K562 (cell line): ENCODE measurements at regions not wholly inside any gene's neighbourhood (a gene's known extent, or its start where the extent isn't known, plus 50 kb on each side); places are given as distances from the start of the nearest gene placed in this dataset.

Experiments
- ATAC-seq: fragments of 200-7000 bp; cut with Tn5 transposase; 3 replicates; pipeline ENCODE4 v1.9.1; 2020; ENCODE audit warnings: moderate library complexity
- BruUV-seq: library from RNA; stranded (reverse); fragments of 400-500 nt; replicated peaks from 2 replicates; lab custom pipeline; 2021; lab: Mats Ljungman, UMichigan
- CTCF ChIA-PET: fragments of 300-600 bp; formaldehyde crosslinking; extraction: SDS; loops from one replicate; lab custom pipeline; 2021; ENCODE audit warnings: low intra/inter-chr PET ratio; lab: Yijun Ruan, JAX
- POLR2A ChIA-PET: fragments of 300-600, 350-650 bp; sonication (Branson Sonifier 250); formaldehyde crosslinking; extraction: SDS; loops from one replicate; lab custom pipeline; 2021; ENCODE audit warnings: antibody characterized with exemption, inconsistent platforms; lab: Yijun Ruan, JAX
- DNase-seq, 4 experiments: peaks; one replicate each; pipeline versions ENCODE4 v3.0.0 to v3.0.0-alpha.2; 2011 to 2018; ENCODE audit warnings: low spot score in 3 of 4, mixed read lengths in 3 of 4; ENCODE audit errors: extremely low read depth in 1 of 4
- FAIRE-seq: peaks from 2 replicates; lab custom pipeline; 2011; peaks lifted over from hg19 to GRCh38; lab: Jason Lieb, UNC
- H2AFZ ChIP-seq: 2 replicates; pipeline ENCODE4 v1.6.0; 2011; ENCODE audit warnings: low read depth, low read length, control low read depth, inconsistent platforms
- H3K27ac ChIP-seq: fragments of 200-600 bp; 3 replicates; pipeline ENCODE4 v1.8.0; 2011; ENCODE audit warnings: low read depth, mild to moderate bottlenecking, control low read depth, inconsistent platforms, low read length, moderate library complexity, mixed read lengths; ENCODE audit errors: extremely low read depth
- H3K27me3 ChIP-seq, 2 experiments: fragments of 300-600 bp in 1 of 2; 2 replicates in 1 of 2; 3 replicates in 1 of 2; pipeline versions ENCODE4 v1.6.0 to v1.8.0; 2011; ENCODE audit warnings: inconsistent platforms in 2 of 2, low read length in 2 of 2, mild to moderate bottlenecking in 1 of 2, mixed read lengths in 1 of 2, moderate library complexity in 1 of 2; ENCODE audit not compliant: control insufficient read depth in 2 of 2, insufficient read depth in 2 of 2
- H3K36me3 ChIP-seq: fragments of 300-600 bp; 3 replicates; pipeline ENCODE4 v1.8.0; 2011; ENCODE audit warnings: mild to moderate bottlenecking, low read length, inconsistent platforms; ENCODE audit not compliant: control insufficient read depth, insufficient read depth
- H3K4me1 ChIP-seq, 2 experiments: fragments of 200-600 bp in 1 of 2; replicated peaks in 1 of 2; 2 replicates in 1 of 2; 3 replicates in 1 of 2; pipeline versions ENCODE4 v1.5.1 to v1.8.0; 2011; ENCODE audit warnings: inconsistent platforms in 2 of 2, low read length in 2 of 2, mild to moderate bottlenecking in 1 of 2, mixed read lengths in 1 of 2, moderate library complexity in 1 of 2; ENCODE audit not compliant: control insufficient read depth in 2 of 2, insufficient read depth in 2 of 2
- H3K4me2 ChIP-seq: 2 replicates; pipeline ENCODE4 v1.6.1; 2011; ENCODE audit warnings: low read length, control low read depth, inconsistent platforms, mixed read lengths; ENCODE audit not compliant: insufficient read depth
- H3K4me3 ChIP-seq: fragments of 200-600 bp; sonication (generic), shearing (Covaris generic); 2 replicates; pipeline ENCODE4 v1.5.1; 2016; ENCODE audit warnings: control low read depth, inconsistent platforms
- H3K79me2 ChIP-seq: fragments of 200-600 bp; 3 replicates; pipeline ENCODE4 v1.8.0; 2011; ENCODE audit warnings: low read length, inconsistent platforms; ENCODE audit not compliant: control insufficient read depth, insufficient read depth
- H3K9ac ChIP-seq, 2 experiments: 2 replicates each; pipeline versions ENCODE4 v1.6.0 to v1.6.1; 2011; ENCODE audit warnings: low read depth in 2 of 2, low read length in 2 of 2, control low read depth in 1 of 2, inconsistent platforms in 1 of 2, mild to moderate bottlenecking in 1 of 2, mixed read lengths in 1 of 2; ENCODE audit not compliant: insufficient read depth in 1 of 2
- H3K9me1 ChIP-seq: one replicate; pipeline ENCODE4 v1.6.0; 2011; ENCODE audit warnings: inconsistent platforms, mild to moderate bottlenecking, low read length, moderate library complexity; ENCODE audit not compliant: control insufficient read depth, insufficient read depth
- H3K9me3 ChIP-seq: replicated peaks from 2 replicates; pipeline ENCODE4 v1.5.1; 2011; ENCODE audit warnings: low read depth, low read length, inconsistent platforms; ENCODE audit not compliant: control insufficient read depth, insufficient read depth
- H4K20me1 ChIP-seq: replicated peaks from 2 replicates; pipeline ENCODE4 v1.6.1; 2011; ENCODE audit warnings: low read length, inconsistent platforms, mixed read lengths; ENCODE audit not compliant: control insufficient read depth, insufficient read depth
- ARID4B ChIP-seq: sonication (generic); formaldehyde crosslinking; IDR thresholded peaks from 2 replicates; pipeline ENCODE4 v1.8.0; 2022; ENCODE audit warnings: mild to moderate bottlenecking, missing genetic modification reagents
- BRD4 ChIP-seq: fragments of 200-600 bp; sonication (generic); IDR thresholded peaks from 2 replicates; pipeline ENCODE4 v1.6.1; 2017; ENCODE audit warnings: inconsistent platforms
- HEY1 ChIP-seq: fragments of 250-450 bp; sonication (Bioruptor Pico); IDR thresholded peaks from 2 replicates; pipeline ENCODE4 v1.5.0; 2020; ENCODE audit warnings: mild to moderate bottlenecking, moderate library complexity, borderline replicate concordance
- MXD1 ChIP-seq: fragments of 250-450 bp; sonication (Bioruptor Pico); IDR thresholded peaks from 2 replicates; pipeline ENCODE4 v1.8.0; 2021; ENCODE audit warnings: borderline replicate concordance, mild to moderate bottlenecking, moderate library complexity; ENCODE audit not compliant: poor library complexity, severe bottlenecking
- NCOA2 ChIP-seq, 2 experiments: fragments of 450-650 bp; IDR thresholded peaks; 2 replicates each; pipeline ENCODE4 v1.6.1; 2018; ENCODE audit warnings: mild to moderate bottlenecking in 2 of 2, moderate library complexity in 1 of 2; ENCODE audit not compliant: partially characterized antibody in 2 of 2
- ZMIZ1 ChIP-seq, 2 experiments: fragments of 150-350 bp in 1 of 2; IDR thresholded peaks; 2 replicates each; pipeline ENCODE4 v1.6.1; 2012 to 2016; ENCODE audit warnings: low read depth in 2 of 2, low read length in 2 of 2, mild to moderate bottlenecking in 1 of 2, moderate library complexity in 1 of 2
- ZNF146 ChIP-seq: IDR thresholded peaks from one replicate; pipeline ENCODE4 v1.6.1; 2018; ENCODE audit warnings: missing compliant biosample characterization; ENCODE audit not compliant: unreplicated experiment
- ZNF239 ChIP-seq: fragments of 250-450 bp; sonication (Bioruptor Pico); IDR thresholded peaks from 2 replicates; pipeline ENCODE4 v1.4.0; 2020; ENCODE audit warnings: mild to moderate bottlenecking
- ZNF785 ChIP-seq: fragments of 250-450 bp; sonication (Bioruptor Pico); IDR thresholded peaks from 2 replicates; pipeline ENCODE4 v1.4.0; 2020; ENCODE audit warnings: mild to moderate bottlenecking
- WGBS: fragments of 100-300 bp; shearing (Covaris generic); methylation state at CpG from one replicate; pipeline ENCODE4 v1.1.6; 2016; ENCODE audit warnings: low coverage, mixed read lengths; ENCODE audit not compliant: insufficient coverage; ENCODE audit errors: missing lambda C conversion rate; 5-methylcytosine and 5-hydroxymethylcytosine counted together
- in situ Hi-C: fragments of 300-500 bp; cut with MboI; formaldehyde crosslinking; loops from 4 replicates; pipeline ENCODE4 v1.15.0; 2018; ENCODE audit warnings: inconsistent platforms, mixed read lengths
- intact Hi-C: fragments of 100-400 bp; cut with micrococcal nuclease; formaldehyde crosslinking; loops from 2 replicates; pipeline ENCODE4 v1.14.2; 2022

GRCh38 chr13:24087605-24088225 lies 72.8 kb upstream of the SPATA13 start:
- no peak for ATAC-seq
- CTCF ChIA-PET: no interaction called here
- peaks cover 2 to 10% of the 10 kb centered on the region in 2 experiments; a peak in 3 of 5 replicates for H3K27me3 ChIP-seq

More at GRCh38 chr13:24087605-24088225, 72.8 kb upstream of the SPATA13 start:
- POLR2A ChIA-PET: no interaction called here
- Histone ChIP-seq H3K27ac (no peak overlapping the region), H3K9ac (no peak overlapping the region; a peak in 1 of 4 replicates), H3K9me3 (no peaks in the 10 kb centered on the region), H3K4me3 (no peak overlapping the region), H4K20me1 (no peaks in the 10 kb centered on the region), H3K4me2 (no peak overlapping the region)
- FAIRE-seq: no peak
- TF ChIP-seq ZMIZ1 (IDR thresholded peaks at IDR 0.05; ENCODE audit: low read depth in 2 of 2, low read length in 2 of 2) (no peak), ARID4B (CRISPR knock-in tag) (no peak), ZNF785 (CRISPR knock-in tag) (no peak), HEY1 (no peak), MXD1 (CRISPR knock-in tag) (no peak), NCOA2 (IDR thresholded peaks at IDR 0.05; ENCODE audit: partially characterized antibody in 2 of 2) (no peak), ZNF239 (CRISPR knock-in tag) (no peak), ZNF146 (CRISPR knock-in tag) (no peak), BRD4 (no peak)
- TF ChIP-seq, all 486 proteins: peak for 0
- no peaks in the 10 kb centered on the region for H3K4me1 ChIP-seq
- WGBS: 0% methylated on average over 6 of the region's 7 CpGs
- DNase-seq: peak in 1 of 4 experiments; percentile 1
- intact Hi-C loops: no loop called here
- no peaks in the 10 kb centered on the region for H3K9me1 ChIP-seq
- BruUV-seq: no TSS peak
- no peaks in the 10 kb centered on the region for H3K36me3 ChIP-seq
- in situ Hi-C loops: no loop called here
- no peak overlapping the region for H2AFZ ChIP-seq
- H3K79me2 ChIP-seq: no peaks in the 10 kb centered on the region
